ENCODE measurements at regions not wholly inside any gene's neighbourhood (a gene's known extent, or its start where the extent isn't known, plus 50 kb on each side); places are given as distances from the start of the nearest gene placed in this dataset.

DNA sequence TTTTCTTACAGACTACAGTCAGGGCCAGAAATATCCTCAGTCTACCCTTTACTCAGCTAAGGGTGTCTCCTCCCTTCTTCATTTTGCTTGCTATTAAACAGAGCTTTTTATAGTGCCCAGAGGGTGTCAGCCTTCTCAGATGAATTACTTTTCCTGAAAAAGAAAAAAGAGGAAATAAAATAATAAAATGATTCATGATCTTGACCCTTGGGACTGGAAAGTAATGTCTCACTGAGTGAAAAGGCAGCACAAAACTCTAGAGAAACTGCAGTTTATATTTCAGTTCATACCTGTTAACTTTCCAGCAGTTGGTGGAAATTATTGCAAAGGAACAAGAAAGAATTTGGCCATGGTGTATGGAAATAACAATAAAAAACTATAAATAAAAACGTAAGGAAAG is 170.6 kb downstream of the IBTK start:
- H3K36me3 ChIP-seq: no peaks in the 10 kb centered on the region
- no peaks in the 10 kb centered on the region for H3K27me3 ChIP-seq
- peaks cover 0 to 69% (median 12%) of the 10 kb centered on the region in 4 donors for H3K4me1 ChIP-seq
- peak overlapping the region; percentile 24 to 44 for H3K27ac ChIP-seq
- TF ChIP-seq CTCF (IDR thresholded peaks at IDR 0.05): peak in 1 of 2 experiments; percentile 5
- H3K4me3 ChIP-seq: no peak overlapping the region
- intact Hi-C loops (cut with DNase I; ENCODE audit: low total_unique reads): no loop called here
- DNase-seq: no peak
- no peaks in the 10 kb centered on the region for H3K9me3 ChIP-seq

DNA sequence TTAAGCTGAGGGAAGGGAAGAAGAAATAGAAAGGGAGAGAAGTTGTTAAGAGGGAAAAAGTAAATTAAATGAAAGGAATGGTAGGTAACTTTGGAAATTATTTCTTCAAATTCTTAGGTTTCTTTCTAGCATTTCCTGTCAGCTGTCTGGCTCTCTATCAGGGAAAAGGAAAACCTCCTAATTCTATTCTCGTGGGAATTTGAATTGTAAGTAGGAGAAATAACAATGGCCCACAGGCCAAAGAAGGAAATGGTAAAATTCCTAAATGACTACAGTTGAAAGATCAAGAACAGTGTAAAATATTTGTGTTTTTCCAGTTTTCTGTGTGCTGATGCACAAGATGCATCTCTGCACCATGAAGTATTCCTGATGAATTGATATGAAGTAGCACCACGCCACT is 173.0 kb downstream of the IBTK start:
- Histone ChIP-seq H3K36me3 (no peaks in the 10 kb centered on the region), H3K27ac (no peak overlapping the region), H3K27me3 (no peaks in the 10 kb centered on the region), H3K4me3 (no peak overlapping the region), H3K4me1 (peaks cover 0 to 58% (median 10%) of the 10 kb centered on the region in 4 donors), H3K9me3 (no peaks in the 10 kb centered on the region)
- TF ChIP-seq CTCF (IDR thresholded peaks at IDR 0.05): no peak
- no peak for DNase-seq
- intact Hi-C loops (cut with DNase I; ENCODE audit: low total_unique reads): no loop called here

DNA sequence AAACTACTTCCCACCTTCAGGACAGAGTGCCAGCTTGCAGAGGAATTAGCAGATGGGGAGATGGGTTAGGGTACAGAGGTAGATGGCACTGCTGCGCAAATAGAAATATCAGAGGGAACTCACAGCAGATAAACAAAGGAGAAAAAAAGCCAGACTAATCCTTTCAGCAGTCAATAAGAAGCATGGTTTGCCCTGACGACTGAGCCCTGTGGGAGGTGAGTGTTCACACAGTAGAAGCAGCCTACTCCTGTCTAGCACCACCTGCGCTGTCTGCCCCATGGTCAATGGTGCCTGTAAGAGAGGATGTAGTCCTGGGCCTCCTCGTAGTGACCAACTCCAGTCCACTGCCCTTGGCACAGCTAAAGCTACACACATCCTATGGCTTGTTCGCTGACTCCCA is 174.1 kb downstream of the IBTK start:
- H3K4me3 ChIP-seq: no peak overlapping the region
- intact Hi-C loops (cut with DNase I; ENCODE audit: low total_unique reads): no loop called here
- H3K9me3 ChIP-seq: no peaks in the 10 kb centered on the region
- no peaks in the 10 kb centered on the region for H3K36me3 ChIP-seq
- peaks cover 0 to 48% (median 8%) of the 10 kb centered on the region in 4 donors for H3K4me1 ChIP-seq
- no peak for DNase-seq
- TF ChIP-seq CTCF (IDR thresholded peaks at IDR 0.05): no peak
- no peaks in the 10 kb centered on the region for H3K27me3 ChIP-seq
- H3K27ac ChIP-seq: no peak overlapping the region

DNA sequence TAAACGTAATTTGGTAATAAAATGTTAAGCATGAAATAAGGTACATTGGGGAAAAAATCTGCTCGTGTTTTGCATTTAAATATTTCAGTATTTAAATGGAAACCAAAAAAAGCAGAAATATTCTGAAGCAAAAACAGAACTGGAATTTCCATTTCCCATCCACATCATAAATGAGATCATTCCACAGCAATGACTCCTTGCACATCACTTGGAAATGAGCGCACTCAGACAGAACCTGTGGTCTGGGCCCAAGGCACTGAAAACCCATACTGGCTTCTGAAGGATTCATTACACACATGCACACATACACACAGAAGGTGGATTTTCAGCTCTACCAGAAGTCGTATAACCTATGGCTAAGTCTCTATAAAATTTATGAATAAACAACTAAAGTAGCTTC is 174.8 kb downstream of the IBTK start:
- H3K9me3 ChIP-seq: no peaks in the 10 kb centered on the region
- no peaks in the 10 kb centered on the region for H3K36me3 ChIP-seq
- no peak for DNase-seq
- no peak for TF ChIP-seq CTCF (IDR thresholded peaks at IDR 0.05)
- H3K27ac ChIP-seq: no peak overlapping the region
- H3K27me3 ChIP-seq: no peaks in the 10 kb centered on the region
- peaks cover 0 to 42% (median 6%) of the 10 kb centered on the region in 4 donors for H3K4me1 ChIP-seq
- intact Hi-C loops (cut with DNase I; ENCODE audit: low total_unique reads): no loop called here
- no peak overlapping the region for H3K4me3 ChIP-seq

DNA sequence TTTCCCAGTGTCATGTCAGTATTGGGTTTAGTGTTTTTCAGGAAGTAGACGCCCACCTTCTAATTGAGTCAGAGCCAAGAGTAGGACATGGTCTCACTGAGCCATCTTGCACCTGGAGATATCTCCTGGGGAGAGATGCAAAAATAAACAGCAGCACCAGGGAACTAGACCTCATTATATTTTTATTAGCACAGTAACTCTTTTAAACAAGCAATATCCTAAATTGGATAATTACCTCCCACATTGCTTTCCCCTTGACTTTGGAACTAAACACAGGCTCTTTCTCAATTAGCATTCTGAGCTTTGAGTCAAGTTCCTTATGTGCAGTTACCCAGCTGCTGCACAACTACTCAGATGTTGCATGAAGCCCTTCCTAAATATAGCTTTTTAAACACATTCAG is 175.4 kb downstream of the IBTK start:
- peaks cover 0 to 37% (median 6%) of the 10 kb centered on the region in 4 donors for H3K4me1 ChIP-seq
- no peak overlapping the region for H3K4me3 ChIP-seq
- no peaks in the 10 kb centered on the region for H3K36me3 ChIP-seq
- intact Hi-C loops (cut with DNase I; ENCODE audit: low total_unique reads): no loop called here
- no peak for DNase-seq
- H3K9me3 ChIP-seq: no peaks in the 10 kb centered on the region
- no peak for TF ChIP-seq CTCF (IDR thresholded peaks at IDR 0.05)
- no peaks in the 10 kb centered on the region for H3K27me3 ChIP-seq
- no peak overlapping the region for H3K27ac ChIP-seq

DNA sequence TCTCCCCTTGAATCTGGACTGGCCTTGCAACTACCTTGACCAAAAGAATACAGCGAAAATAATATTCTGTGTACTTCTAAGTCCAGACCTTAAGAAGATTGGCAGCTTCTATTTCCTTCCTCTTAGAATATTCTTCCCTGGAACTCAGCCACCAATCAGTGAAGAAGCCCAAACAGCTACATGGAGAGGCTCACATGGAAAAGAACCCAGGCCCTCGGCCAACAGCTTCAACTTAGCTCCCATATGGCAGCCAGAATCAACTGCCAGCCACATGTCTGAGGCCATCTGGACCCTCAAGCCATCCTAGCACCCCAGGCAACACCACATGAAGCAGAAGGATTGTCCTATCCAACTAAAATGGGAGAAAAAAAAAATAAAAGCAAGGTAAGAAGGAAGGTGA is 178.8 kb downstream of the IBTK start:
- intact Hi-C loops (cut with DNase I; ENCODE audit: low total_unique reads): no loop called here
- Histone ChIP-seq H3K4me1 (peaks cover 0 to 13% (median 0%) of the 10 kb centered on the region in 4 donors), H3K27me3 (no peaks in the 10 kb centered on the region), H3K36me3 (no peaks in the 10 kb centered on the region), H3K4me3 (no peak overlapping the region), H3K27ac (no peak overlapping the region), H3K9me3 (no peaks in the 10 kb centered on the region)
- no peak for TF ChIP-seq CTCF (IDR thresholded peaks at IDR 0.05)
- DNase-seq: no peak

Data from tibial artery (tissue), 4 donors.